ENCODE measurements at regions not wholly inside any gene's neighbourhood (a gene's known extent, or its start where the extent isn't known, plus 50 kb on each side); places are given as distances from the start of the nearest gene placed in this dataset.

- H3K27me3 ChIP-seq (replicated peaks in 1 of 4; ENCODE audit: control insufficient read depth in 3 of 4, extremely low read depth in 1 of 4, insufficient read depth in 3 of 4, low read length in 3 of 4): no peaks in the 10 kb centered on the region
- FAIRE-seq: no peak
- CTCF ChIA-PET (ENCODE audit: partially characterized antibody): interaction anchor here (0.8 to 3.0 kb wide), 7 partner anchors 10 to 330 kb away, joined by 3 to 8 read pairs (median 4); no protein-coding TSS in a partner anchor
- TF ChIP-seq ASH2L (IDR thresholded peaks at IDR 0.05; ENCODE audit: low read length) (no peak), CBX5 (IDR thresholded peaks at IDR 0.05; ENCODE audit: low read depth, low read length) (no peak), KDM1A (IDR thresholded peaks at IDR 0.05; ENCODE audit: borderline replicate concordance, low read length) (no peak), BCL11A (IDR thresholded peaks at IDR 0.05; ENCODE audit: low read depth in 2 of 2, low read length in 2 of 2) (no peak), BACH1 (IDR thresholded peaks at IDR 0.05; ENCODE audit: low read length) (no peak), POU5F1 (IDR thresholded peaks at IDR 0.05; ENCODE audit: low read depth, low read length) (no peak), CTCF (IDR thresholded peaks at IDR 0.05; ENCODE audit: control extremely low read depth in 1 of 3, insufficient read depth in 1 of 3, low read depth in 1 of 3, low read length in 3 of 3) (no peak), SP2 (IDR thresholded peaks at IDR 0.05; ENCODE audit: low read length) (no peak), ATF2 (IDR thresholded peaks at IDR 0.05; ENCODE audit: low read length) (no peak), TCF12 (IDR thresholded peaks at IDR 0.05; ENCODE audit: low read depth, low read length) (no peak)
Measured at GRCh38 chr15:79676621-79677020, 220.2 kb downstream of the MTHFS start.

More at GRCh38 chr15:79676621-79677020, 220.2 kb downstream of the MTHFS start:
- H2BK20ac ChIP-seq (ENCODE audit: low read length): no peak overlapping the region
- H3K36me3 ChIP-seq (ENCODE audit: control insufficient read depth in 2 of 4, insufficient read depth in 4 of 4, low read length in 3 of 4): no peaks in the 10 kb centered on the region
- 97% methylated on average over 2 of the region's 2 CpGs; no CpG with 5 or more reads in 1 of the 2 experiments for WGBS, 2 experiments (ENCODE audit: extremely low coverage in 1 of 2, insufficient coverage in 1 of 2, insufficient read length in 1 of 2, insufficient replicate concordance in 2 of 2, low coverage in 1 of 2, low lambda C conversion rate in 2 of 2, missing lambda C conversion rate in 1 of 2)
- H3K23me2 ChIP-seq (ENCODE audit: low read depth, low read length): no peaks in the 10 kb centered on the region
- H4K5ac ChIP-seq (ENCODE audit: insufficient read length, low read depth, low read length): no peak overlapping the region
- no peaks in the 10 kb centered on the region for H4K20me1 ChIP-seq (replicated peaks in 1 of 2; ENCODE audit: control insufficient read depth in 1 of 2, insufficient read depth in 2 of 2, low read length in 2 of 2)
- POLR2A ChIA-PET (ENCODE audit: partially characterized antibody): no interaction called here
- no peak overlapping the region for H3K9ac ChIP-seq (replicated peaks in 1 of 4; ENCODE audit: extremely low read depth in 1 of 4, low read depth in 3 of 4, low read length in 3 of 4)
- no peak overlapping the region for H3K14ac ChIP-seq (ENCODE audit: insufficient read length)
- no peak overlapping the region for H2BK5ac ChIP-seq (ENCODE audit: low read depth, low read length)
- H2BK12ac ChIP-seq (ENCODE audit: low read depth, low read length): no peak overlapping the region
- no peak overlapping the region for H4K8ac ChIP-seq (ENCODE audit: extremely low read depth, insufficient read depth, low read length)
- no peak overlapping the region for H3K23ac ChIP-seq (ENCODE audit: insufficient read length)
- H3K9me3 ChIP-seq (ENCODE audit: insufficient read depth in 2 of 2, low read depth in 1 of 2, low read length in 1 of 2): no peaks in the 10 kb centered on the region
- no peak for DNase-seq (ENCODE audit: low read depth in 1 of 2, low spot score in 2 of 2)
- no peak overlapping the region for H3K18ac ChIP-seq (ENCODE audit: extremely low read depth, low read length)
- H3K79me2 ChIP-seq (ENCODE audit: control insufficient read depth in 1 of 2, insufficient read depth in 2 of 2, low read length in 2 of 2): no peaks in the 10 kb centered on the region
- no peak overlapping the region for H3K27ac ChIP-seq (ENCODE audit: low read depth, low read length)
- H2AK5ac ChIP-seq (ENCODE audit: low read depth, low read length): no peak overlapping the region
- H2AFZ ChIP-seq (ENCODE audit: low read length): no peak overlapping the region
- no peak overlapping the region for H2BK120ac ChIP-seq (replicated peaks; ENCODE audit: low read depth, low read length)
- H3K56ac ChIP-seq (replicated peaks; ENCODE audit: insufficient read length, low read depth, low read length): no peak overlapping the region
- no peak overlapping the region for H3K4ac ChIP-seq (replicated peaks; ENCODE audit: insufficient read length, low read depth, low read length)
- H3K4me2 ChIP-seq (ENCODE audit: insufficient read depth in 1 of 2, low read depth in 2 of 2, low read length in 2 of 2): no peak overlapping the region
- no peak overlapping the region for H3K4me3 ChIP-seq (ENCODE audit: extremely low read depth in 1 of 4, insufficient read depth in 2 of 4, low read depth in 3 of 4, low read length in 4 of 4)
- H3K79me1 ChIP-seq (ENCODE audit: low read depth, low read length): no peaks in the 10 kb centered on the region
- peaks cover 2 to 18% (median 5%) of the 10 kb centered on the region in 4 experiments; a peak in 3 of 7 replicates for H3K4me1 ChIP-seq (replicated peaks in 1 of 4; ENCODE audit: control insufficient read depth in 3 of 4, insufficient read depth in 4 of 4, low read length in 3 of 4)
- H4K91ac ChIP-seq (replicated peaks; ENCODE audit: insufficient read length, low read length): no peak overlapping the region
- no peak overlapping the region for H2BK15ac ChIP-seq (ENCODE audit: low read length)

Data from H1 (cell line).